Thoracic aorta (tissue), 2 donors: ENCODE measurements at regions not wholly inside any gene's neighbourhood (a gene's known extent, or its start where the extent isn't known, plus 50 kb on each side); places are given as distances from the start of the nearest gene placed in this dataset.

ENCODE experiments used
- ATAC-seq: fragments of 150-250 bp; one replicate; pipeline ENCODE4 v1.8.0; 2017; ENCODE audit warnings: low read depth; ENCODE audit not compliant: insufficient number of reproducible peaks, low FRiP score
- DNase-seq: peaks from one replicate; pipeline ENCODE4 v3.0.0-alpha.2; 2020; ENCODE audit warnings: low spot score
- H3K27ac ChIP-seq, 2 donors: fragments of 200-600 bp; sonication (generic); 1 replicate in 1 of 2; 2 replicates in 1 of 2; pipeline ENCODE4 v1.5.1; 2016; ENCODE audit warnings: mild to moderate bottlenecking in 2 of 2, moderate library complexity in 2 of 2
- H3K27me3 ChIP-seq: fragments of 200-600 bp; sonication (generic); replicated peaks from 2 replicates; pipeline ENCODE4 v1.6.0; 2016; ENCODE audit warnings: mild to moderate bottlenecking; ENCODE audit not compliant: insufficient read depth
- H3K36me3 ChIP-seq: fragments of 200-600 bp; sonication (generic); one replicate; pipeline ENCODE4 v1.5.1; 2016
- H3K4me1 ChIP-seq, 2 donors: fragments of 200-600 bp; sonication (generic); 1 replicate in 1 of 2; 2 replicates in 1 of 2; pipeline versions ENCODE4 v1.5.1 to v1.6.0; 2016; ENCODE audit warnings: low read depth in 2 of 2, mild to moderate bottlenecking in 1 of 2; ENCODE audit not compliant: control insufficient read depth in 1 of 2
- H3K4me3 ChIP-seq: fragments of 200-600 bp; sonication (generic); 2 replicates; pipeline ENCODE4 v1.5.1; 2016; ENCODE audit warnings: mild to moderate bottlenecking
- H3K9me3 ChIP-seq: fragments of 200-600 bp; sonication (generic); 2 replicates; pipeline ENCODE4 v1.5.1; 2016
- TF ChIP-seq, protein P1 (sequence below): fragments of 200-600 bp; sonication (generic); IDR thresholded peaks from one replicate; pipeline ENCODE4 v1.5.1; 2019; ENCODE audit warnings: antibody characterized with exemption

DNA sequence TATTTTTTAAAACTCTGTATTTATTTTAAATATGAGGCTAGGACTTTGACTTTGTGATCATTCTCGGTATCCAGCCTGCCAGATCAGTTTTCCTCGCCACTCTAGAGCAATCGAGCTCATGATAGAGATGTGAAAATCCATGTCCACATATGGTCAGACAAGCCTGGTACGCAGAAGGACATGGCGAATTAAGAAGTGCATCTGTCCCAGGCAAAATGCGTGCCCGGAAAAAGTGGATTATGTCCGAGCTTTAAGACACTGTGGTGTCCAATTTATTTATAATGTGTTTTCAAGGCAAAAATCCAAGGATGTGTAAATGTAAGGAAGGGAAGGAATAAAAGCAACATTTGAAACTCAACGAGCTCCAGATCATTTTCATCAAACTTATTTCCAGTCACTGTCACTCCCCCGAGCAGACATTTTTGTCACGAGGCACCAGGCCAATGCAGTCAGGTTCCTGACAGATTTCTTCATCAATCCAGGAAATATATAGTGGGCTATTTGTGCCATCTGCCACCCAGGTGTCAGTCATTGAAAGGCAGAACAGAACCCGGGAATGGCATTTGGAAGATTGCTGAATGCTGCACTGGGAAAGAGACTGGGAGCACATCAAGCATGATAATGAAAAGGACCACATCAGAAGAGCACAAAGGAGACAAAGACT is 825.7 kb downstream of the SQOR start:
- Histone ChIP-seq H3K4me1 (no peaks in the 10 kb centered on the region), H3K27me3 (no peaks in the 10 kb centered on the region), H3K36me3 (no peaks in the 10 kb centered on the region), H3K9me3 (no peaks in the 10 kb centered on the region), H3K4me3 (no peak overlapping the region), H3K27ac (no peak overlapping the region)
- DNase-seq (no peak), ATAC-seq (no peak)
- TF ChIP-seq, protein P1, sequence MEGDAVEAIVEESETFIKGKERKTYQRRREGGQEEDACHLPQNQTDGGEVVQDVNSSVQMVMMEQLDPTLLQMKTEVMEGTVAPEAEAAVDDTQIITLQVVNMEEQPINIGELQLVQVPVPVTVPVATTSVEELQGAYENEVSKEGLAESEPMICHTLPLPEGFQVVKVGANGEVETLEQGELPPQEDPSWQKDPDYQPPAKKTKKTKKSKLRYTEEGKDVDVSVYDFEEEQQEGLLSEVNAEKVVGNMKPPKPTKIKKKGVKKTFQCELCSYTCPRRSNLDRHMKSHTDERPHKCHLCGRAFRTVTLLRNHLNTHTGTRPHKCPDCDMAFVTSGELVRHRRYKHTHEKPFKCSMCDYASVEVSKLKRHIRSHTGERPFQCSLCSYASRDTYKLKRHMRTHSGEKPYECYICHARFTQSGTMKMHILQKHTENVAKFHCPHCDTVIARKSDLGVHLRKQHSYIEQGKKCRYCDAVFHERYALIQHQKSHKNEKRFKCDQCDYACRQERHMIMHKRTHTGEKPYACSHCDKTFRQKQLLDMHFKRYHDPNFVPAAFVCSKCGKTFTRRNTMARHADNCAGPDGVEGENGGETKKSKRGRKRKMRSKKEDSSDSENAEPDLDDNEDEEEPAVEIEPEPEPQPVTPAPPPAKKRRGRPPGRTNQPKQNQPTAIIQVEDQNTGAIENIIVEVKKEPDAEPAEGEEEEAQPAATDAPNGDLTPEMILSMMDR = no peak

DNA sequence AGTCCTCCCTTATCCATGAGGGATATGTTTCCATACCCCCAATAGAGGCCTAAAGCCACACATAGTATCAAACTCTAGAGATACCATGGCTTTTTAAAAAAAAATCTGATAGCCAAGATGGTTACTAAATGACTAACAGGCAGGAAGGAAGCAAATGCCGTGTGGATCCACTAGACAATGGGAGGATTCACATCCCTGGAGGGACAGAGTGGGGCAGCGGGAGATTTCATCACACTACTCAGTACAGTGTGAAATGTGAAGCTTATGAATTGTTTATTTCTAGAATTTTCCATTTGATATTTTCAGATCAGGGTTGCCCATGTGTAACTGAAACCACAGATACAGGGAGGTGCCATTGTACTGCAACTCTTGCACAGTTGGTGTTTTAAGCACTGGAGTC is 826.6 kb downstream of the SQOR start:
- ATAC-seq (no peak), DNase-seq (no peak)
- no peak overlapping the region for H3K4me3 ChIP-seq
- H3K9me3 ChIP-seq = no peaks in the 10 kb centered on the region
- TF ChIP-seq, protein P1 = no peak
- no peaks in the 10 kb centered on the region for H3K36me3 ChIP-seq
- H3K27me3 ChIP-seq = no peaks in the 10 kb centered on the region
- H3K4me1 ChIP-seq = no peaks in the 10 kb centered on the region
- no peak overlapping the region for H3K27ac ChIP-seq

GRCh38 chr15:46467041-46467440 is 832.2 kb downstream of the SQOR start:
- Histone ChIP-seq H3K9me3 (no peaks in the 10 kb centered on the region), H3K27me3 (no peaks in the 10 kb centered on the region), H3K4me1 (no peaks in the 10 kb centered on the region), H3K36me3 (no peaks in the 10 kb centered on the region), H3K4me3 (no peak overlapping the region), H3K27ac (no peak overlapping the region)
- no peak for ATAC-seq
- TF ChIP-seq, protein P1 = no peak
- DNase-seq = no peak

DNA sequence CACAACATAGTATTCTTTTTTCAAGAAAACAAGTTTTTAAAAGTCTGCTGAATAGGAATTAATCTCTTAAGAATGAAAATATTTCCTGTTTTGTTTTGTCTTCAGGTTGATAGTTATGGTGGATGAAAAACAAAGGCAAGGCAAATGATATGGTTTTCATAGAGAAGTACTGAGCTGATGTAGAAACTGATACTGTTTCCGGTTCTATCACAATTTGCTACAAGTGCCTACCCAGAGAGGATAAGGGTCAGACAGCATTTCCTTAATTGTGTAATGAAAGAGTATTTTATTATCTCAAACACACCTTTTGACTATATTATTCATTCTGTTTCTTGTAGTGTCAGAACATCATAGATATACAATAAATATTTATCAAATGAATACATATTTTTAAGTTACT is 836.3 kb downstream of the SQOR start:
- DNase-seq (no peak), ATAC-seq (no peak)
- no peaks in the 10 kb centered on the region for H3K36me3 ChIP-seq

DNA sequence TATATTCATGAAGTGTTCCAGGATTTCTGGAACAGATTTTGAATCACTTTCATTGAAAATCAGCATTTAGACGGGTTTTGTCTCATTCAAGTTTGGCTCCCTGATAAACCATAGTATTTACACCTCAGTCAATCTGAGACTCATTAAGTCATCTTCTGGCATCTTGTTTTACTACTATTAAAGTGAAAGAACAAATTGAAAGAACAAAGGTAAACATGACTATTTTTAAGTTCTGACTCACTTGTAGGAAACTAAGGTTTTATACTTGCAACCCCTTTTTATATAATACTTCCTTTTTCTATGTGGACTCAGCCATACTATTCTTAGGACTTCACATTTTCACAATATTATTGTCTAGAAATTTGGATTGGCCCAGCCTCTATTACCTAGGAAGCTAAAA is 854.4 kb downstream of the SQOR start:
- no peak for DNase-seq
- no peaks in the 10 kb centered on the region for H3K36me3 ChIP-seq
- H3K4me1 ChIP-seq = peaks cover 0 to 8% of the 10 kb centered on the region in 2 donors
- peak overlapping the region in 1 of 2 donors; percentile 56 for H3K27ac ChIP-seq
- no peak for ATAC-seq
- no peaks in the 10 kb centered on the region for H3K9me3 ChIP-seq
- no peaks in the 10 kb centered on the region for H3K27me3 ChIP-seq
- H3K4me3 ChIP-seq = peak overlapping the region; percentile 17
- TF ChIP-seq, protein P1 = no peak

More for the DNA sequence above, 836.3 kb downstream of the SQOR start:
- no peaks in the 10 kb centered on the region for H3K4me1 ChIP-seq
- H3K27ac ChIP-seq = no peak overlapping the region
- H3K9me3 ChIP-seq = no peaks in the 10 kb centered on the region
- no peaks in the 10 kb centered on the region for H3K27me3 ChIP-seq
- no peak overlapping the region for H3K4me3 ChIP-seq
- TF ChIP-seq, protein P1 = no peak
